H1 (cell line): ENCODE measurements at regions not wholly inside any gene's neighbourhood (a gene's known extent, or its start where the extent isn't known, plus 50 kb on each side); places are given as distances from the start of the nearest gene placed in this dataset.

Experiments used
- CTCF ChIA-PET: fragments of 300-600 bp; sonication (Branson Sonifier 250); formaldehyde crosslinking; loops from one replicate; lab custom pipeline; 2021; ENCODE audit not compliant: partially characterized antibody; lab: Charles Lee
- POLR2A ChIA-PET: fragments of 300-600 bp; sonication (Branson Sonifier 250); formaldehyde crosslinking; loops from one replicate; lab custom pipeline; 2021; ENCODE audit warnings: inconsistent platforms; ENCODE audit not compliant: partially characterized antibody; lab: Charles Lee
- DNase-seq, 2 experiments: peaks; one replicate each; pipeline versions ENCODE4 v3.0.0 to v3.0.0-alpha.2; 2010 to 2022; ENCODE audit warnings: low spot score in 2 of 2, low read depth in 1 of 2, mixed read lengths in 1 of 2
- FAIRE-seq: peaks from 2 replicates; lab custom pipeline; 2011; peaks lifted over from hg19 to GRCh38; lab: Jason Lieb, UNC
- H2AFZ ChIP-seq: 2 replicates; pipeline ENCODE4 v1.8.1; 2012; ENCODE audit warnings: low read length, inconsistent platforms
- H2AK5ac ChIP-seq: 2 replicates; pipeline ENCODE4 v1.6.1; 2013; ENCODE audit warnings: low read depth, low read length
- H2BK120ac ChIP-seq: replicated peaks from 2 replicates; pipeline ENCODE3; 2013; ENCODE audit warnings: low read depth, low read length, inconsistent platforms
- H2BK12ac ChIP-seq: 2 replicates; pipeline ENCODE4 v1.6.1; 2013; ENCODE audit warnings: low read depth, low read length
- H2BK15ac ChIP-seq: 2 replicates; pipeline ENCODE4 v1.6.1; 2013; ENCODE audit warnings: low read length
- H2BK20ac ChIP-seq: 2 replicates; pipeline ENCODE4 v1.6.1; 2013; ENCODE audit warnings: low read length
- H2BK5ac ChIP-seq: 2 replicates; pipeline ENCODE4 v1.6.1; 2013; ENCODE audit warnings: low read depth, low read length
- H3K14ac ChIP-seq: 2 replicates; pipeline ENCODE4 v1.6.1; 2013; ENCODE audit warnings: inconsistent platforms; ENCODE audit not compliant: insufficient read length
- H3K18ac ChIP-seq: 2 replicates; pipeline ENCODE4 v1.6.1; 2013; ENCODE audit warnings: low read length; ENCODE audit errors: extremely low read depth
- H3K23ac ChIP-seq: 2 replicates; pipeline ENCODE4 v1.6.1; 2013; ENCODE audit warnings: inconsistent platforms; ENCODE audit not compliant: insufficient read length
- H3K23me2 ChIP-seq: 2 replicates; pipeline ENCODE4 v1.6.1; 2013; ENCODE audit warnings: low read depth, low read length
- H3K27ac ChIP-seq: 2 replicates; pipeline ENCODE4 v1.6.1; 2011; ENCODE audit warnings: low read depth, low read length, inconsistent platforms
- H3K27me3 ChIP-seq, 4 experiments: replicated peaks in 1 of 4; 1 replicate in 1 of 4; 2 replicates in 3 of 4; pipeline versions ENCODE4 v1.6.1 to v1.8.1; 2011 to 2013; ENCODE audit warnings: low read length in 3 of 4, mild to moderate bottlenecking in 3 of 4, inconsistent platforms in 2 of 4, mixed read lengths in 2 of 4, moderate library complexity in 1 of 4; ENCODE audit not compliant: control insufficient read depth in 3 of 4, insufficient read depth in 3 of 4; ENCODE audit errors: extremely low read depth in 1 of 4
- H3K36me3 ChIP-seq, 4 experiments: 2 replicates each; pipeline versions ENCODE4 v1.6.1 to v1.8.1; 2011 to 2013; ENCODE audit warnings: mild to moderate bottlenecking in 4 of 4, low read length in 3 of 4, moderate library complexity in 2 of 4, control low read depth in 1 of 4, inconsistent platforms in 1 of 4; ENCODE audit not compliant: insufficient read depth in 4 of 4, control insufficient read depth in 2 of 4
- H3K4ac ChIP-seq: replicated peaks from 2 replicates; pipeline ENCODE3; 2013; ENCODE audit warnings: low read length, low read depth, mixed read lengths, inconsistent platforms; ENCODE audit not compliant: insufficient read length
- H3K4me1 ChIP-seq, 4 experiments: replicated peaks in 1 of 4; 1 replicate in 1 of 4; 2 replicates in 3 of 4; pipeline versions ENCODE4 v1.6.1 to v1.8.1; 2011 to 2013; ENCODE audit warnings: low read length in 3 of 4, inconsistent platforms in 2 of 4, mixed read lengths in 1 of 4; ENCODE audit not compliant: insufficient read depth in 4 of 4, control insufficient read depth in 3 of 4
- H3K4me2 ChIP-seq, 2 experiments: 2 replicates each; pipeline versions ENCODE4 v1.6.1 to v1.8.1; 2011 to 2013; ENCODE audit warnings: low read depth in 2 of 2, low read length in 2 of 2, control low read depth in 1 of 2, inconsistent platforms in 1 of 2, mild to moderate bottlenecking in 1 of 2; ENCODE audit not compliant: insufficient read depth in 1 of 2
- H3K4me3 ChIP-seq, 4 experiments: fragments of 200-600, 300-600 bp in 1 of 4; sonication (generic), shearing (Covaris generic), sonication (Bioruptor Twin) in 1 of 4; 2 replicates each; pipeline versions ENCODE4 v1.5.1 to v1.8.1; 2011 to 2016; ENCODE audit warnings: low read length in 4 of 4, low read depth in 3 of 4, control low read depth in 2 of 4, inconsistent platforms in 2 of 4, mild to moderate bottlenecking in 2 of 4, mixed read lengths in 1 of 4, moderate library complexity in 1 of 4; ENCODE audit not compliant: insufficient read depth in 2 of 4; ENCODE audit errors: extremely low read depth in 1 of 4
- H3K56ac ChIP-seq: replicated peaks from 2 replicates; pipeline ENCODE3; 2013; ENCODE audit warnings: low read depth, mild to moderate bottlenecking, mixed read lengths, low read length, inconsistent platforms; ENCODE audit not compliant: insufficient read length
- H3K79me1 ChIP-seq: 2 replicates; pipeline ENCODE4 v1.6.1; 2013; ENCODE audit warnings: low read depth, low read length, control low read depth
- H3K79me2 ChIP-seq, 2 experiments: 2 replicates each; pipeline versions ENCODE4 v1.6.1 to v1.8.1; 2012 to 2013; ENCODE audit warnings: low read length in 2 of 2, mild to moderate bottlenecking in 2 of 2, inconsistent platforms in 1 of 2; ENCODE audit not compliant: insufficient read depth in 2 of 2, control insufficient read depth in 1 of 2
- H3K9ac ChIP-seq, 4 experiments: replicated peaks in 1 of 4; 1 replicate in 1 of 4; 2 replicates in 3 of 4; pipeline versions ENCODE4 v1.6.1 to v1.8.1; 2011 to 2013; ENCODE audit warnings: low read depth in 3 of 4, low read length in 3 of 4, control low read depth in 2 of 4, mild to moderate bottlenecking in 2 of 4, moderate library complexity in 2 of 4, inconsistent platforms in 1 of 4; ENCODE audit errors: extremely low read depth in 1 of 4
- H3K9me3 ChIP-seq, 2 experiments: 2 replicates each; pipeline versions ENCODE4 v1.6.1 to v1.8.1; 2012 to 2013; ENCODE audit warnings: mild to moderate bottlenecking in 2 of 2, moderate library complexity in 2 of 2, control low read depth in 1 of 2, inconsistent platforms in 1 of 2, low read depth in 1 of 2, low read length in 1 of 2, mixed read lengths in 1 of 2; ENCODE audit not compliant: insufficient read depth in 2 of 2
- H4K20me1 ChIP-seq, 2 experiments: replicated peaks in 1 of 2; 2 replicates each; pipeline versions ENCODE3 to v1.8.1; 2011 to 2013; ENCODE audit warnings: inconsistent platforms in 2 of 2, low read length in 2 of 2, mild to moderate bottlenecking in 1 of 2; ENCODE audit not compliant: insufficient read depth in 2 of 2, control insufficient read depth in 1 of 2
- H4K5ac ChIP-seq: 2 replicates; pipeline ENCODE4 v1.6.1; 2013; ENCODE audit warnings: low read length, low read depth, mixed read lengths, inconsistent platforms; ENCODE audit not compliant: insufficient read length
- H4K8ac ChIP-seq: 2 replicates; pipeline ENCODE4 v1.8.0; 2013; ENCODE audit warnings: mild to moderate bottlenecking, moderate library complexity, low read length, inconsistent platforms; ENCODE audit not compliant: insufficient read depth; ENCODE audit errors: extremely low read depth
- H4K91ac ChIP-seq: replicated peaks from 2 replicates; pipeline ENCODE3; 2013; ENCODE audit warnings: low read length, mixed read lengths, inconsistent platforms; ENCODE audit not compliant: insufficient read length
- CBX5 ChIP-seq: fragments of 300-800, 300-1000 bp; sonication (generic); IDR thresholded peaks from 2 replicates; pipeline ENCODE4 v1.7.1; 2016; ENCODE audit warnings: antibody characterized with exemption, low read length, low read depth
- CEBPB ChIP-seq: IDR thresholded peaks from 2 replicates; pipeline ENCODE4 v1.6.1; 2012; ENCODE audit warnings: low read depth, low read length
- CHD2 ChIP-seq: IDR thresholded peaks from 2 replicates; pipeline ENCODE4 v1.6.1; 2012; ENCODE audit warnings: low read length, improper control_type of control experiment
- EP300 ChIP-seq, 2 experiments: IDR thresholded peaks; 1 replicate in 1 of 2; 2 replicates in 1 of 2; pipeline ENCODE4 v1.6.1; 2011 to 2012; ENCODE audit warnings: low read depth in 2 of 2, low read length in 2 of 2, mild to moderate bottlenecking in 2 of 2, borderline replicate concordance in 1 of 2, inconsistent platforms in 1 of 2, moderate library complexity in 1 of 2
- NRF1 ChIP-seq: IDR thresholded peaks from 2 replicates; pipeline ENCODE4 v1.6.1; 2011; ENCODE audit warnings: mild to moderate bottlenecking, low read depth, low read length, improper control_type of control experiment
- PHF8 ChIP-seq: fragments of 200-600 bp; sonication (generic); conservative IDR thresholded peaks from 2 replicates; pipeline ENCODE4 v1.7.1; 2012; ENCODE audit warnings: low read depth, mild to moderate bottlenecking, inconsistent platforms, low read length, moderate library complexity
- POLR2AphosphoS5 ChIP-seq: IDR thresholded peaks from 2 replicates; pipeline ENCODE4 v1.6.1; 2011; ENCODE audit warnings: low read depth, low read length
- SP1 ChIP-seq: IDR thresholded peaks from 2 replicates; pipeline ENCODE4 v1.6.1; 2011; ENCODE audit warnings: low read depth, low read length
- TAF7 ChIP-seq: optimal IDR thresholded peaks from 2 replicates; pipeline ENCODE3; 2011; ENCODE audit warnings: low read depth, mild to moderate bottlenecking, inconsistent platforms, low read length, moderate library complexity, borderline replicate concordance
- ZNF274 ChIP-seq: IDR thresholded peaks from 2 replicates; pipeline ENCODE4 v1.7.0; 2012; ENCODE audit warnings: low read length, borderline replicate concordance; ENCODE audit errors: extremely low read depth
- WGBS, 2 experiments: shearing (Covaris generic) in 1 of 2; methylation state at CpG; one replicate each; pipeline versions ENCODE4 v1.1.6 to v1.1.7; 2013 to 2015; ENCODE audit warnings: low lambda C conversion rate in 2 of 2, mixed read lengths in 2 of 2, inconsistent platforms in 1 of 2, low coverage in 1 of 2, missing lambda C conversion rate in 1 of 2; ENCODE audit not compliant: insufficient replicate concordance in 2 of 2, insufficient coverage in 1 of 2, insufficient read length in 1 of 2; ENCODE audit errors: extremely low coverage in 1 of 2, missing lambda C conversion rate in 1 of 2; 5-methylcytosine and 5-hydroxymethylcytosine counted together
- TF ChIP-seq, protein P1 (sequence below), 3 experiments: IDR thresholded peaks; 1 replicate in 2 of 3; 2 replicates in 1 of 3; pipeline versions ENCODE4 v1.5.1 to v1.6.1; 2011; ENCODE audit warnings: low read length in 3 of 3, mild to moderate bottlenecking in 3 of 3, inconsistent platforms in 2 of 3, low read depth in 1 of 3, moderate library complexity in 1 of 3; ENCODE audit not compliant: insufficient read depth in 1 of 3; ENCODE audit errors: control extremely low read depth in 1 of 3
- TF ChIP-seq, protein P2 (sequence below): IDR thresholded peaks from 2 replicates; pipeline ENCODE4 v1.6.1; 2011; ENCODE audit warnings: low read depth, mild to moderate bottlenecking, low read length; ENCODE audit not compliant: insufficient read depth

DNA sequence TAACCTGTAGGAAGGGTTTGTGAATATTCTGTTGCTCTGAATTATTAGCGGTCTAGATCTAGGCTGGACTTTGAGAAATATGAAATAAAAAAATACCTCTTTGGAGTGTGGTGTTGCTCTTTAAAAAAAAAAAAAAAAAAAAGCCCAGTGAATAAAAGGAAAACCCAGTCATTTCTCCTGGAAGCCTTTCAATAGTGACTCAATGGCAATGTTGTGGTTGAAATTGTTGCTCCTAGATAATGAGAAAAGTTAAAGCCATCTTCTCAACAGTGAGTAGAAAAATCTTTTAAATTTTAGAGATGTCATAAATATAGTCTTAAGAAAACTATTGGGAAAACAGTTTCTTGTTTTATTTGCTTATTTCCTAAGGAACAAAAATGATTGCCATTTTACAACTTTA is 135.3 kb downstream of the RFC3 start:
- H2BK5ac ChIP-seq = no peak overlapping the region
- no peak overlapping the region for H2AK5ac ChIP-seq
- no peak overlapping the region for H3K14ac ChIP-seq
- no peak overlapping the region for H2BK120ac ChIP-seq
- no peaks in the 10 kb centered on the region for H3K23me2 ChIP-seq
- WGBS, 2 experiments = 100% methylated on average over 1 of the region's 1 CpG; no CpG with 5 or more reads in 1 of the 2 experiments
- H3K4me3 ChIP-seq = no peak overlapping the region
- H3K79me2 ChIP-seq = no peaks in the 10 kb centered on the region
- DNase-seq (no peak), FAIRE-seq (no peak)
- H4K91ac ChIP-seq = no peak overlapping the region
- no peak overlapping the region for H3K9ac ChIP-seq
- no peak overlapping the region for H2BK20ac ChIP-seq
- no peak overlapping the region for H2BK15ac ChIP-seq
- no peak overlapping the region for H3K4ac ChIP-seq
- H3K4me2 ChIP-seq = no peak overlapping the region
- H4K20me1 ChIP-seq = no peaks in the 10 kb centered on the region
- no peak overlapping the region for H3K27ac ChIP-seq
- H2AFZ ChIP-seq = no peak overlapping the region
- no peaks in the 10 kb centered on the region for H3K27me3 ChIP-seq
- no peak overlapping the region for H2BK12ac ChIP-seq
- no peaks in the 10 kb centered on the region for H3K9me3 ChIP-seq
- POLR2A ChIA-PET = no interaction called here
- H3K79me1 ChIP-seq = no peaks in the 10 kb centered on the region
- H4K5ac ChIP-seq = no peak overlapping the region
- 0 out of 7 replicates have a peak, but pooled peaks cover 0 to 3% (median 0%) of the 10 kb centered on the region in 4 experiments for H3K4me1 ChIP-seq
- CTCF ChIA-PET = interaction anchor here (1.0 kb wide), 1 partner anchor 274 kb away, joined by 3 read pairs; no protein-coding TSS in a partner anchor
- H3K36me3 ChIP-seq = no peaks in the 10 kb centered on the region
- no peak overlapping the region for H3K56ac ChIP-seq
- H4K8ac ChIP-seq = no peak overlapping the region
- no peak overlapping the region for H3K23ac ChIP-seq
- no peak overlapping the region for H3K18ac ChIP-seq
- TF ChIP-seq, protein P1, sequence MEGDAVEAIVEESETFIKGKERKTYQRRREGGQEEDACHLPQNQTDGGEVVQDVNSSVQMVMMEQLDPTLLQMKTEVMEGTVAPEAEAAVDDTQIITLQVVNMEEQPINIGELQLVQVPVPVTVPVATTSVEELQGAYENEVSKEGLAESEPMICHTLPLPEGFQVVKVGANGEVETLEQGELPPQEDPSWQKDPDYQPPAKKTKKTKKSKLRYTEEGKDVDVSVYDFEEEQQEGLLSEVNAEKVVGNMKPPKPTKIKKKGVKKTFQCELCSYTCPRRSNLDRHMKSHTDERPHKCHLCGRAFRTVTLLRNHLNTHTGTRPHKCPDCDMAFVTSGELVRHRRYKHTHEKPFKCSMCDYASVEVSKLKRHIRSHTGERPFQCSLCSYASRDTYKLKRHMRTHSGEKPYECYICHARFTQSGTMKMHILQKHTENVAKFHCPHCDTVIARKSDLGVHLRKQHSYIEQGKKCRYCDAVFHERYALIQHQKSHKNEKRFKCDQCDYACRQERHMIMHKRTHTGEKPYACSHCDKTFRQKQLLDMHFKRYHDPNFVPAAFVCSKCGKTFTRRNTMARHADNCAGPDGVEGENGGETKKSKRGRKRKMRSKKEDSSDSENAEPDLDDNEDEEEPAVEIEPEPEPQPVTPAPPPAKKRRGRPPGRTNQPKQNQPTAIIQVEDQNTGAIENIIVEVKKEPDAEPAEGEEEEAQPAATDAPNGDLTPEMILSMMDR (IDR thresholded peaks at IDR 0.05; ENCODE audit: control extremely low read depth in 1 of 3, insufficient read depth in 1 of 3, low read depth in 1 of 3, low read length in 3 of 3) = no peak
- no peak for TF ChIP-seq ZNF274
- TF ChIP-seq CBX5 = no peak
- no peak for TF ChIP-seq SP1
- TF ChIP-seq CHD2 = no peak
- no peak for TF ChIP-seq CEBPB
- no peak for TF ChIP-seq EP300 (IDR thresholded peaks at IDR 0.05; ENCODE audit: borderline replicate concordance in 1 of 2, low read depth in 2 of 2, low read length in 2 of 2)
- TF ChIP-seq PHF8 = no peak
- TF ChIP-seq, protein P2, sequence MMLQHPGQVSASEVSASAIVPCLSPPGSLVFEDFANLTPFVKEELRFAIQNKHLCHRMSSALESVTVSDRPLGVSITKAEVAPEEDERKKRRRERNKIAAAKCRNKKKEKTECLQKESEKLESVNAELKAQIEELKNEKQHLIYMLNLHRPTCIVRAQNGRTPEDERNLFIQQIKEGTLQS = no peak
- TF ChIP-seq TAF7 = no peak
- TF ChIP-seq POLR2AphosphoS5 = no peak
- TF ChIP-seq NRF1 = no peak
